B cell (primary cell): ENCODE measurements at regions not wholly inside any gene's neighbourhood (a gene's known extent, or its start where the extent isn't known, plus 50 kb on each side); places are given as distances from the start of the nearest gene placed in this dataset.
A peak's percentile ranks its signal among the peaks of the same experiment; 100 is the strongest.

Experiments
- ATAC-seq: fragments of 200-7000 bp; cut with Tn5 transposase; one replicate; pipeline ENCODE4 v1.10.0; 2021; ENCODE audit warnings: low read depth, mild to moderate bottlenecking, moderate number of reproducible peaks, moderate library complexity
- CTCF ChIA-PET: fragments of 350-600 bp; sonication (Branson Sonifier 250); formaldehyde crosslinking; loops from one replicate; lab custom pipeline; 2021; ENCODE audit warnings: antibody characterized with exemption, inconsistent platforms; lab: Charles Lee
- POLR2A ChIA-PET: fragments of 350-600 bp; sonication (Branson Sonifier 250); formaldehyde crosslinking; loops from one replicate; lab custom pipeline; 2021; ENCODE audit warnings: antibody characterized with exemption; lab: Charles Lee
- DNase-seq: peaks from one replicate; pipeline ENCODE4 v3.0.0; 2013
- H2AFZ ChIP-seq: 2 replicates; pipeline ENCODE4 v1.6.1; 2012; ENCODE audit warnings: mild to moderate bottlenecking, low read depth, low read length; ENCODE audit not compliant: insufficient read depth, poor library complexity, severe bottlenecking
- H3K27ac ChIP-seq, 2 donors: 1 replicate in 1 of 2; 2 replicates in 1 of 2; pipeline ENCODE4 v1.5.1; 2012 to 2013; ENCODE audit warnings: low read length in 2 of 2, mild to moderate bottlenecking in 2 of 2, moderate library complexity in 1 of 2
- H3K27me3 ChIP-seq, 4 experiments: fragments of 200-600 bp in 1 of 4; sonication (generic) in 1 of 4; replicated peaks in 1 of 4; 1 replicate in 2 of 4; 2 replicates in 2 of 4; pipeline versions ENCODE4 v1.6.1 to v1.7.0; 2013 to 2016; ENCODE audit warnings: low read length in 3 of 4, mild to moderate bottlenecking in 2 of 4, mixed read lengths in 1 of 4, moderate library complexity in 1 of 4; ENCODE audit not compliant: insufficient read depth in 4 of 4, control insufficient read depth in 3 of 4; ENCODE audit errors: control extremely low read depth in 1 of 4
- H3K36me3 ChIP-seq, 2 experiments: replicated peaks in 1 of 2; 1 replicate in 1 of 2; 2 replicates in 1 of 2; pipeline versions ENCODE4 v1.6.1 to v1.7.1; 2013; ENCODE audit warnings: low read length in 1 of 2; ENCODE audit not compliant: insufficient read depth in 2 of 2, control insufficient read depth in 1 of 2; ENCODE audit errors: control extremely low read depth in 1 of 2, extremely low read depth in 1 of 2
- H3K4me1 ChIP-seq, 2 donors: fragments of 200-600 bp in 1 of 2; sonication (generic) in 1 of 2; 1 replicate in 1 of 2; 2 replicates in 1 of 2; pipeline versions ENCODE4 v1.5.1 to v1.6.1; 2013 to 2017; ENCODE audit warnings: low read length in 2 of 2; ENCODE audit not compliant: control insufficient read depth in 2 of 2, insufficient read depth in 2 of 2
- H3K4me2 ChIP-seq: replicated peaks from 2 replicates; pipeline ENCODE3; 2012; ENCODE audit warnings: mild to moderate bottlenecking, low read depth, low read length; ENCODE audit not compliant: poor library complexity, severe bottlenecking
- H3K4me3 ChIP-seq, 5 experiments: fragments of 200-600 bp in 1 of 5; sonication (generic) in 1 of 5; 1 replicate in 3 of 5; 2 replicates in 2 of 5; pipeline versions ENCODE4 v1.5.1 to v1.7.0; 2011 to 2016; ENCODE audit warnings: low read length in 4 of 5, mild to moderate bottlenecking in 4 of 5, low read depth in 2 of 5, control low read depth in 1 of 5, moderate library complexity in 1 of 5; ENCODE audit not compliant: insufficient read depth in 1 of 5; ENCODE audit errors: control extremely low read depth in 1 of 5, extremely low read depth in 1 of 5
- H3K79me2 ChIP-seq: fragments of 200-600 bp; sonication (generic); one replicate; pipeline ENCODE4 v1.6.0; 2016; ENCODE audit warnings: low read length; ENCODE audit not compliant: control insufficient read depth, insufficient read depth
- H3K9ac ChIP-seq: fragments of 200-600 bp; sonication (generic); 2 replicates; pipeline ENCODE4 v1.6.1; 2017; ENCODE audit warnings: mild to moderate bottlenecking, low read length, moderate library complexity
- H3K9me3 ChIP-seq, 3 donors: one replicate each; pipeline versions ENCODE4 v1.6.1 to v1.7.1; 2013; ENCODE audit warnings: low read length in 2 of 3; ENCODE audit not compliant: control insufficient read depth in 2 of 3, insufficient read depth in 1 of 3; ENCODE audit errors: control extremely low read depth in 1 of 3
- H4K20me1 ChIP-seq: 2 replicates; pipeline ENCODE4 v1.6.0; 2012; ENCODE audit warnings: mild to moderate bottlenecking, low read length; ENCODE audit not compliant: insufficient read depth, control insufficient read depth, poor library complexity, severe bottlenecking
- H3K27ac Mint-ChIP-seq: one replicate; pipeline ENCODE4 v1.8.0; 2021; ENCODE audit warnings: mixed read lengths
- H3K27me3 Mint-ChIP-seq: one replicate; pipeline ENCODE4 v1.8.0; 2021; ENCODE audit warnings: mixed read lengths
- H3K4me1 Mint-ChIP-seq: one replicate; pipeline ENCODE4 v1.8.0; 2021; ENCODE audit warnings: mixed read lengths
- H3K4me3 Mint-ChIP-seq: one replicate; pipeline ENCODE4 v1.8.0; 2021; ENCODE audit warnings: mixed read lengths
- H3K9me3 Mint-ChIP-seq: one replicate; pipeline ENCODE4 v1.8.0; 2022; ENCODE audit warnings: mixed read lengths; ENCODE audit not compliant: insufficient read depth
- CTCF ChIP-seq: fragments of 200-600 bp; IDR thresholded peaks from one replicate; pipeline ENCODE4 v1.8.0; 2022; ENCODE audit warnings: antibody characterized with exemption, mild to moderate bottlenecking
- EZH2 ChIP-seq: IDR thresholded peaks from 2 replicates; pipeline ENCODE4 v1.6.1; 2012; ENCODE audit warnings: borderline replicate concordance, low read depth, mild to moderate bottlenecking, moderate library complexity, low read length; ENCODE audit not compliant: insufficient read depth, poor library complexity, severe bottlenecking
- WGBS: methylation state at CpG from one replicate; pipeline ENCODE4 v1.1.5; 2013; ENCODE audit warnings: missing lambda C conversion rate; ENCODE audit not compliant: insufficient coverage; 5-methylcytosine and 5-hydroxymethylcytosine counted together
- intact Hi-C: fragments of 100-400 bp; cut with micrococcal nuclease; formaldehyde crosslinking; loops from one replicate; pipeline ENCODE4 v1.10.0; 2022

- WGBS, result no CpG with 5 or more reads among the region's 2 CpGs
- ChIA-PET CTCF (no interaction called here), POLR2A (no interaction called here)
- Histone ChIP-seq H3K4me2 (no peak overlapping the region), H3K27me3 (peaks cover 0 to 28% (median 5%) of the 10 kb centered on the region in 4 experiments), H2AFZ (no peak overlapping the region), H3K79me2 (no peaks in the 10 kb centered on the region), H4K20me1 (no peaks in the 10 kb centered on the region), H3K9me3 (peaks cover 0 to 25% (median 3%) of the 10 kb centered on the region in 3 donors), H3K9ac (no peak overlapping the region), H3K36me3 (no peaks in the 10 kb centered on the region), H3K4me1 (peaks cover 4 to 5% of the 10 kb centered on the region in 2 donors), H3K27ac (no peak overlapping the region), H3K4me3 (no peak overlapping the region)
- no peak overlapping the region for H3K4me3 Mint-ChIP-seq
- DNase-seq (no peak), ATAC-seq (no peak)
- H3K9me3 Mint-ChIP-seq, result peaks cover 7% of the 10 kb centered on the region
- TF ChIP-seq CTCF, result no peak
- TF ChIP-seq EZH2, result no peak
- peaks cover 33% of the 10 kb centered on the region for H3K27me3 Mint-ChIP-seq
- peaks cover 7% of the 10 kb centered on the region for H3K4me1 Mint-ChIP-seq
- intact Hi-C loops, result no loop called here
- no peak overlapping the region for H3K27ac Mint-ChIP-seq
Measured at GRCh38 chr12:113594967-113595366, 123.3 kb upstream of the LHX5 start.

- Histone ChIP-seq H3K27me3 (peaks cover 0 to 34% (median 7%) of the 10 kb centered on the region in 4 experiments), H2AFZ (peak overlapping the region; percentile 16), H4K20me1 (no peaks in the 10 kb centered on the region), H3K36me3 (no peaks in the 10 kb centered on the region), H3K4me3 (peak overlapping the region in 1 of 5 experiments; percentile 30), H3K27ac (no peak overlapping the region), H3K79me2 (no peaks in the 10 kb centered on the region), H3K4me2 (peak overlapping the region; percentile 50), H3K4me1 (peaks cover 4 to 5% of the 10 kb centered on the region in 2 donors), H3K9me3 (peaks cover 0 to 29% (median 3%) of the 10 kb centered on the region in 3 donors), H3K9ac (peak overlapping the region; percentile 19)
- ChIA-PET CTCF (no interaction called here), POLR2A (no interaction called here)
- 2% methylated on average over 45 of the region's 46 CpGs for WGBS
- ATAC-seq (no peak), DNase-seq (peak; percentile 4)
- no peak for TF ChIP-seq EZH2
- TF ChIP-seq CTCF, result no peak
- intact Hi-C loops, result no loop called here
- Mint-ChIP-seq H3K4me1 (peaks cover 7% of the 10 kb centered on the region), H3K4me3 (peak overlapping the region; percentile 59), H3K27ac (no peak overlapping the region), H3K9me3 (peaks cover 13% of the 10 kb centered on the region), H3K27me3 (peaks cover 54% of the 10 kb centered on the region)
Measured at GRCh38 chr12:113591480-113591974, 119.9 kb upstream of the LHX5 start.
